HUES64 (cell line): ENCODE measurements at regions not wholly inside any gene's neighbourhood (a gene's known extent, or its start where the extent isn't known, plus 50 kb on each side); places are given as distances from the start of the nearest gene placed in this dataset.

Experiments
- H3K27ac ChIP-seq: 2 replicates; pipeline ENCODE4 v1.7.0; 2013; ENCODE audit warnings: low read depth, low read length, inconsistent platforms
- H3K27me3 ChIP-seq: 2 replicates; pipeline ENCODE4 v1.6.1; 2013; ENCODE audit warnings: mild to moderate bottlenecking, low read length; ENCODE audit not compliant: insufficient read depth
- H3K36me3 ChIP-seq: 2 replicates; pipeline ENCODE4 v1.6.1; 2013; ENCODE audit warnings: mild to moderate bottlenecking, low read length; ENCODE audit not compliant: insufficient read depth
- H3K4me1 ChIP-seq: 2 replicates; pipeline ENCODE4 v1.6.1; 2013; ENCODE audit warnings: mild to moderate bottlenecking, low read length, moderate library complexity; ENCODE audit not compliant: insufficient read depth
- H3K4me3 ChIP-seq: 2 replicates; pipeline ENCODE4 v1.5.1; 2013; ENCODE audit warnings: mild to moderate bottlenecking, low read length, moderate library complexity
- H3K9ac ChIP-seq: 2 replicates; pipeline ENCODE4 v1.6.1; 2013; ENCODE audit warnings: mild to moderate bottlenecking, low read depth, low read length
- H3K9me3 ChIP-seq: 2 replicates; pipeline ENCODE4 v1.6.1; 2013; ENCODE audit warnings: low read depth, low read length; ENCODE audit not compliant: insufficient read depth
- WGBS: fragments of 150-250, 120-280 bp; methylation state at CpG from one replicate; pipeline ENCODE4 v1.1.7; 2013; ENCODE audit warnings: missing lambda C conversion rate; 5-methylcytosine and 5-hydroxymethylcytosine counted together

- Histone ChIP-seq H3K36me3 (no peaks in the 10 kb centered on the region), H3K9me3 (peaks cover 4% of the 10 kb centered on the region; the same call in 1 of the 2 replicates), H3K4me1 (peaks cover 3% of the 10 kb centered on the region; the same call in 1 of the 2 replicates), H3K9ac (no peak overlapping the region), H3K4me3 (no peak overlapping the region), H3K27ac (no peak overlapping the region), H3K27me3 (no peaks in the 10 kb centered on the region)
- WGBS, result 93% methylated on average over 14 of the region's 14 CpGs
Observed at GRCh38 chr22:49294656-49295464, 532.8 kb downstream of the BRD1 start.

GRCh38 chr22:49292909-49293308, 534.8 kb downstream of the BRD1 start:
- Histone ChIP-seq H3K9me3 (peaks cover 4% of the 10 kb centered on the region; the same call in 1 of the 2 replicates), H3K4me3 (no peak overlapping the region), H3K27ac (no peak overlapping the region), H3K27me3 (no peaks in the 10 kb centered on the region), H3K9ac (no peak overlapping the region), H3K4me1 (peaks cover 3% of the 10 kb centered on the region; the same call in 1 of the 2 replicates), H3K36me3 (no peaks in the 10 kb centered on the region)
- 93% methylated on average over 5 of the region's 5 CpGs for WGBS

GRCh38 chr22:49291781-49292180, 535.9 kb downstream of the BRD1 start:
- no peak overlapping the region for H3K27ac ChIP-seq
- H3K4me3 ChIP-seq, result no peak overlapping the region
- no peaks in the 10 kb centered on the region for H3K36me3 ChIP-seq
- WGBS, result 93% methylated on average over 5 of the region's 5 CpGs
- peaks cover 4% of the 10 kb centered on the region; the same call in 1 of the 2 replicates for H3K9me3 ChIP-seq
- H3K27me3 ChIP-seq, result no peaks in the 10 kb centered on the region
- peaks cover 3% of the 10 kb centered on the region; the same call in 1 of the 2 replicates for H3K4me1 ChIP-seq
- no peak overlapping the region for H3K9ac ChIP-seq

GRCh38 chr22:49291169-49291568, 536.5 kb downstream of the BRD1 start:
- no peak overlapping the region for H3K4me3 ChIP-seq
- no peaks in the 10 kb centered on the region for H3K27me3 ChIP-seq
- H3K27ac ChIP-seq, result no peak overlapping the region
- H3K9ac ChIP-seq, result no peak overlapping the region
- H3K36me3 ChIP-seq, result no peaks in the 10 kb centered on the region
- 89% methylated on average over 13 of the region's 13 CpGs for WGBS
- H3K4me1 ChIP-seq, result peaks cover 3% of the 10 kb centered on the region; the same call in 1 of the 2 replicates
- H3K9me3 ChIP-seq, result peaks cover 4% of the 10 kb centered on the region; the same call in 1 of the 2 replicates

GRCh38 chr22:49290711-49291110, 537.0 kb downstream of the BRD1 start:
- no peak overlapping the region for H3K27ac ChIP-seq
- no peaks in the 10 kb centered on the region for H3K36me3 ChIP-seq
- H3K27me3 ChIP-seq, result no peaks in the 10 kb centered on the region
- no peak overlapping the region for H3K9ac ChIP-seq
- H3K4me1 ChIP-seq, result peaks cover 3% of the 10 kb centered on the region; the same call in 1 of the 2 replicates
- H3K9me3 ChIP-seq, result peaks cover 4% of the 10 kb centered on the region; the same call in 1 of the 2 replicates
- H3K4me3 ChIP-seq, result no peak overlapping the region
- WGBS, result 82% methylated on average over 6 of the region's 6 CpGs

- Histone ChIP-seq H3K4me1 (peaks cover 3% of the 10 kb centered on the region; the same call in 1 of the 2 replicates), H3K9ac (no peak overlapping the region), H3K36me3 (no peaks in the 10 kb centered on the region), H3K27ac (no peak overlapping the region), H3K4me3 (no peak overlapping the region), H3K27me3 (no peaks in the 10 kb centered on the region), H3K9me3 (peaks cover 4% of the 10 kb centered on the region; the same call in 1 of the 2 replicates)
- WGBS, result 87% methylated on average over 24 of the region's 24 CpGs
Observed at GRCh38 chr22:49289822-49290679, 537.6 kb downstream of the BRD1 start.

- Histone ChIP-seq H3K4me1 (peaks cover 6% of the 10 kb centered on the region; the same call in 1 of the 2 replicates), H3K27me3 (no peaks in the 10 kb centered on the region), H3K9ac (no peak overlapping the region), H3K9me3 (no peaks in the 10 kb centered on the region), H3K27ac (no peak overlapping the region), H3K36me3 (no peaks in the 10 kb centered on the region), H3K4me3 (no peak overlapping the region)
- WGBS, result 93% methylated on average over 15 of the region's 15 CpGs
Observed at GRCh38 chr22:49286181-49286760, 541.4 kb downstream of the BRD1 start.

GRCh38 chr22:49284931-49285330, 542.7 kb downstream of the BRD1 start:
- H3K27me3 ChIP-seq, result no peaks in the 10 kb centered on the region
- no peak overlapping the region for H3K9ac ChIP-seq
- peaks cover 5% of the 10 kb centered on the region; the same call in 1 of the 2 replicates for H3K4me1 ChIP-seq
- no peak overlapping the region for H3K27ac ChIP-seq
- WGBS, result 94% methylated on average over 15 of the region's 15 CpGs
- H3K36me3 ChIP-seq, result no peaks in the 10 kb centered on the region
- no peak overlapping the region for H3K4me3 ChIP-seq
- H3K9me3 ChIP-seq, result no peaks in the 10 kb centered on the region

GRCh38 chr22:49284056-49284784, 543.5 kb downstream of the BRD1 start:
- no peak overlapping the region for H3K4me3 ChIP-seq
- no peaks in the 10 kb centered on the region for H3K9me3 ChIP-seq
- H3K27ac ChIP-seq, result no peak overlapping the region
- no peak overlapping the region for H3K9ac ChIP-seq
- H3K36me3 ChIP-seq, result no peaks in the 10 kb centered on the region
- H3K27me3 ChIP-seq, result no peaks in the 10 kb centered on the region
- peaks cover 5% of the 10 kb centered on the region; the same call in 1 of the 2 replicates for H3K4me1 ChIP-seq
- 76% methylated on average over 23 of the region's 23 CpGs for WGBS

- Histone ChIP-seq H3K9ac (no peak overlapping the region), H3K4me3 (no peak overlapping the region), H3K27me3 (no peaks in the 10 kb centered on the region), H3K4me1 (peaks cover 5% of the 10 kb centered on the region; the same call in 1 of the 2 replicates), H3K27ac (no peak overlapping the region), H3K36me3 (no peaks in the 10 kb centered on the region), H3K9me3 (no peaks in the 10 kb centered on the region)
- 88% methylated on average over 12 of the region's 12 CpGs for WGBS
Observed at GRCh38 chr22:49282596-49282995, 545.1 kb downstream of the BRD1 start.
